K562 (cell line): ENCODE measurements at regions not wholly inside any gene's neighbourhood (a gene's known extent, or its start where the extent isn't known, plus 50 kb on each side); places are given as distances from the start of the nearest gene placed in this dataset.
A peak's percentile ranks its signal among the peaks of the same experiment; 100 is the strongest.

Source experiments
- ASH1L ChIP-seq: fragments of 450-650 bp; IDR thresholded peaks from 2 replicates; pipeline ENCODE4 v1.6.1; 2018; ENCODE audit warnings: borderline replicate concordance, mild to moderate bottlenecking, low read depth; ENCODE audit not compliant: partially characterized antibody
- CREB1 ChIP-seq, 2 experiments: sonication (generic) in 1 of 2; formaldehyde crosslinking in 1 of 2; IDR thresholded peaks; 2 replicates each; pipeline versions ENCODE4 v1.6.1 to v1.8.0; 2012 to 2022; ENCODE audit warnings: inconsistent platforms in 1 of 2, mild to moderate bottlenecking in 1 of 2, missing genetic modification reagents in 1 of 2, moderate library complexity in 1 of 2
- GATAD2B ChIP-seq: fragments of 450-650 bp; IDR thresholded peaks from 2 replicates; pipeline ENCODE4 v1.6.1; 2017; ENCODE audit warnings: mild to moderate bottlenecking, borderline replicate concordance
- HNRNPUL1 ChIP-seq: fragments of 200-400 bp; formaldehyde crosslinking; IDR thresholded peaks from 2 replicates; pipeline ENCODE4 v1.6.1; 2017; ENCODE audit warnings: low read length
- MED1 ChIP-seq: sonication (generic); formaldehyde crosslinking; IDR thresholded peaks from 2 replicates; pipeline ENCODE4 v1.8.1; 2023; ENCODE audit warnings: missing genetic modification reagents, borderline replicate concordance
- NCOA1 ChIP-seq: fragments of 450-650 bp; IDR thresholded peaks from 2 replicates; pipeline ENCODE4 v1.6.1; 2016; ENCODE audit warnings: low read depth
- NELFE ChIP-seq: IDR thresholded peaks from 2 replicates; pipeline ENCODE4 v1.6.1; 2011; ENCODE audit warnings: mild to moderate bottlenecking; ENCODE audit not compliant: insufficient read depth, insufficient read length
- SMAD4 ChIP-seq: fragments of 250-450 bp; sonication (Bioruptor Pico); conservative IDR thresholded peaks from 2 replicates; pipeline ENCODE4 v1.8.0; 2021; ENCODE audit warnings: inconsistent platforms, mild to moderate bottlenecking, moderate library complexity
- SMARCB1 ChIP-seq: IDR thresholded peaks from 2 replicates; pipeline ENCODE4 v1.6.1; 2011; ENCODE audit warnings: improper control_type of control experiment, low read depth; ENCODE audit not compliant: insufficient read length
- SP1 ChIP-seq: sonication (generic); formaldehyde crosslinking; IDR thresholded peaks from 2 replicates; pipeline ENCODE4 v1.8.1; 2022; ENCODE audit warnings: mild to moderate bottlenecking, missing genetic modification reagents
- U2AF1 ChIP-seq: fragments of 200-400 bp; formaldehyde crosslinking; optimal IDR thresholded peaks from 2 replicates; pipeline ENCODE3; 2017; ENCODE audit warnings: mild to moderate bottlenecking, low read depth, low read length, moderate library complexity
- WHSC1 ChIP-seq: IDR thresholded peaks from one replicate; pipeline ENCODE4 v1.6.1; 2012; ENCODE audit warnings: low read length, control low read depth, inconsistent platforms
- XRCC3 ChIP-seq: fragments of 450-650 bp; IDR thresholded peaks from 2 replicates; pipeline ENCODE4 v1.6.1; 2017; ENCODE audit warnings: mild to moderate bottlenecking, moderate library complexity
- ZNF197 ChIP-seq: fragments of 200-800 bp; sonication (Bioruptor generic); IDR thresholded peaks from 2 replicates; pipeline ENCODE4 v1.6.1; 2016; ENCODE audit warnings: low read depth, missing genetic modification characterization, missing compliant biosample characterization
- ZNF212 ChIP-seq: fragments of 450-650 bp; formaldehyde crosslinking; IDR thresholded peaks from 2 replicates; pipeline ENCODE4 v1.4.0; 2020; ENCODE audit warnings: mild to moderate bottlenecking
- ZNF57 ChIP-seq: fragments of 450-650 bp; formaldehyde crosslinking; IDR thresholded peaks from 2 replicates; pipeline ENCODE4 v1.4.0; 2020; ENCODE audit warnings: mild to moderate bottlenecking, moderate library complexity
- ZSCAN32 ChIP-seq: fragments of 450-650 bp; formaldehyde crosslinking; IDR thresholded peaks from 2 replicates; pipeline ENCODE4 v1.4.0; 2020; ENCODE audit warnings: mild to moderate bottlenecking, moderate library complexity
- TF ChIP-seq, protein P1 (sequence below): fragments of 450-650 bp; IDR thresholded peaks from 2 replicates; pipeline ENCODE4 v1.6.1; 2016; ENCODE audit warnings: mild to moderate bottlenecking
- TF ChIP-seq, protein P2 (sequence below): fragments of 150-350 bp; IDR thresholded peaks from 2 replicates; pipeline ENCODE4 v1.6.1; 2014; ENCODE audit warnings: low read depth, mild to moderate bottlenecking, low read length, borderline replicate concordance
- TF ChIP-seq, protein P3 (sequence below), 2 experiments: fragments of 200-800 bp in 1 of 2; sonication (Bioruptor generic) in 1 of 2; sonication (generic) in 1 of 2; formaldehyde crosslinking in 1 of 2; IDR thresholded peaks in 1 of 2; conservative IDR thresholded peaks in 1 of 2; 2 replicates each; pipeline versions ENCODE4 v1.5.0 to v1.6.1; 2016 to 2020; ENCODE audit warnings: missing compliant biosample characterization in 1 of 2, missing genetic modification characterization in 1 of 2, missing genetic modification reagents in 1 of 2

DNA sequence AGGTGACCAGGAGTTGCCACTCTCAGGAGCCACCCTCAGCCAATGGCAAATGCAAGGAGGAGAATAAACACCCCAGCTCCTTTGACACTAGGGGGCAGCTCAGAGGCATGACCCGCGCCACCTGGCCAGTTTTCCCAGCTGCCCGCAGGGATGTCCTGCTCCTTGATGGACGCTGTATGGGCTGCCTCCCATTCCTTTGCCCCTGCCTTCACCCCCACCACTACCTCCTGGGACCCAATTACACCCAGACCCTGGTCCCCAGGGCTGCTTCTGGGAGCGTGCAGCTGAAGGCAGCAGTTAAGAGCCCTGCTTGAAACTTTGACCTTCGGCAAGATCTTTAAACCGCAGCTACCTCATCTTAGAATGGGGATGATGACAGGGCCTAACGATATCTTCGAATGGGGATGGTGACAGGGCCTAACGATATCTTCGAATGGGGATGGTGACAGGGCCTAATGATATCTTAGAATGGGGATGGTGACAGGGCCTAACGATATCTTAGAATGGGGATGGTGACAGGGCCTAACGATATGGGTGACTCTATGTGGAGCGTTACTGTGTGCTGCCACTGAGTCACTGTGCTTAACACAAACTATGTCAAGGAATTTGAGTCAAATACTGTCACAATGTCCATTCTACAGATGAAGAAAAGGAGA, 163.0 kb upstream of the KAZN start (continued):
- no peak for TF ChIP-seq NELFE
- no peak for TF ChIP-seq ZNF57 (CRISPR knock-in tag)
- peak; percentile 70; the same call in 1 of the 2 replicates for TF ChIP-seq CREB1 (IDR thresholded peaks at IDR 0.05)
- TF ChIP-seq CREB1 (CRISPR knock-in tag; IDR thresholded peaks at IDR 0.05), result no peak
- no peak for TF ChIP-seq GATAD2B
- TF ChIP-seq ZSCAN32 (CRISPR knock-in tag), result no peak
- peak; percentile 87 for TF ChIP-seq SMAD4
- TF ChIP-seq, protein P1, sequence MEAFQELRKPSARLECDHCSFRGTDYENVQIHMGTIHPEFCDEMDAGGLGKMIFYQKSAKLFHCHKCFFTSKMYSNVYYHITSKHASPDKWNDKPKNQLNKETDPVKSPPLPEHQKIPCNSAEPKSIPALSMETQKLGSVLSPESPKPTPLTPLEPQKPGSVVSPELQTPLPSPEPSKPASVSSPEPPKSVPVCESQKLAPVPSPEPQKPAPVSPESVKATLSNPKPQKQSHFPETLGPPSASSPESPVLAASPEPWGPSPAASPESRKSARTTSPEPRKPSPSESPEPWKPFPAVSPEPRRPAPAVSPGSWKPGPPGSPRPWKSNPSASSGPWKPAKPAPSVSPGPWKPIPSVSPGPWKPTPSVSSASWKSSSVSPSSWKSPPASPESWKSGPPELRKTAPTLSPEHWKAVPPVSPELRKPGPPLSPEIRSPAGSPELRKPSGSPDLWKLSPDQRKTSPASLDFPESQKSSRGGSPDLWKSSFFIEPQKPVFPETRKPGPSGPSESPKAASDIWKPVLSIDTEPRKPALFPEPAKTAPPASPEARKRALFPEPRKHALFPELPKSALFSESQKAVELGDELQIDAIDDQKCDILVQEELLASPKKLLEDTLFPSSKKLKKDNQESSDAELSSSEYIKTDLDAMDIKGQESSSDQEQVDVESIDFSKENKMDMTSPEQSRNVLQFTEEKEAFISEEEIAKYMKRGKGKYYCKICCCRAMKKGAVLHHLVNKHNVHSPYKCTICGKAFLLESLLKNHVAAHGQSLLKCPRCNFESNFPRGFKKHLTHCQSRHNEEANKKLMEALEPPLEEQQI, result 0 out of 2 replicates have a peak, but pooled peaks have one; percentile 26
- TF ChIP-seq NCOA1, result peak; percentile 70; the same call in 1 of the 2 replicates
- no peak for TF ChIP-seq MED1 (CRISPR knock-in tag)
- TF ChIP-seq, protein P2, sequence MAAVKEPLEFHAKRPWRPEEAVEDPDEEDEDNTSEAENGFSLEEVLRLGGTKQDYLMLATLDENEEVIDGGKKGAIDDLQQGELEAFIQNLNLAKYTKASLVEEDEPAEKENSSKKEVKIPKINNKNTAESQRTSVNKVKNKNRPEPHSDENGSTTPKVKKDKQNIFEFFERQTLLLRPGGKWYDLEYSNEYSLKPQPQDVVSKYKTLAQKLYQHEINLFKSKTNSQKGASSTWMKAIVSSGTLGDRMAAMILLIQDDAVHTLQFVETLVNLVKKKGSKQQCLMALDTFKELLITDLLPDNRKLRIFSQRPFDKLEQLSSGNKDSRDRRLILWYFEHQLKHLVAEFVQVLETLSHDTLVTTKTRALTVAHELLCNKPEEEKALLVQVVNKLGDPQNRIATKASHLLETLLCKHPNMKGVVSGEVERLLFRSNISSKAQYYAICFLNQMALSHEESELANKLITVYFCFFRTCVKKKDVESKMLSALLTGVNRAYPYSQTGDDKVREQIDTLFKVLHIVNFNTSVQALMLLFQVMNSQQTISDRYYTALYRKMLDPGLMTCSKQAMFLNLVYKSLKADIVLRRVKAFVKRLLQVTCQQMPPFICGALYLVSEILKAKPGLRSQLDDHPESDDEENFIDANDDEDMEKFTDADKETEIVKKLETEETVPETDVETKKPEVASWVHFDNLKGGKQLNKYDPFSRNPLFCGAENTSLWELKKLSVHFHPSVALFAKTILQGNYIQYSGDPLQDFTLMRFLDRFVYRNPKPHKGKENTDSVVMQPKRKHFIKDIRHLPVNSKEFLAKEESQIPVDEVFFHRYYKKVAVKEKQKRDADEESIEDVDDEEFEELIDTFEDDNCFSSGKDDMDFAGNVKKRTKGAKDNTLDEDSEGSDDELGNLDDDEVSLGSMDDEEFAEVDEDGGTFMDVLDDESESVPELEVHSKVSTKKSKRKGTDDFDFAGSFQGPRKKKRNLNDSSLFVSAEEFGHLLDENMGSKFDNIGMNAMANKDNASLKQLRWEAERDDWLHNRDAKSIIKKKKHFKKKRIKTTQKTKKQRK, result no peak
- TF ChIP-seq WHSC1, result no peak
- TF ChIP-seq ASH1L, result no peak
- TF ChIP-seq XRCC3, result no peak
- no peak for TF ChIP-seq HNRNPUL1
- TF ChIP-seq SMARCB1, result no peak
- no peak for TF ChIP-seq U2AF1
- no peak for TF ChIP-seq ZNF212 (CRISPR knock-in tag)
- TF ChIP-seq, protein P3, sequence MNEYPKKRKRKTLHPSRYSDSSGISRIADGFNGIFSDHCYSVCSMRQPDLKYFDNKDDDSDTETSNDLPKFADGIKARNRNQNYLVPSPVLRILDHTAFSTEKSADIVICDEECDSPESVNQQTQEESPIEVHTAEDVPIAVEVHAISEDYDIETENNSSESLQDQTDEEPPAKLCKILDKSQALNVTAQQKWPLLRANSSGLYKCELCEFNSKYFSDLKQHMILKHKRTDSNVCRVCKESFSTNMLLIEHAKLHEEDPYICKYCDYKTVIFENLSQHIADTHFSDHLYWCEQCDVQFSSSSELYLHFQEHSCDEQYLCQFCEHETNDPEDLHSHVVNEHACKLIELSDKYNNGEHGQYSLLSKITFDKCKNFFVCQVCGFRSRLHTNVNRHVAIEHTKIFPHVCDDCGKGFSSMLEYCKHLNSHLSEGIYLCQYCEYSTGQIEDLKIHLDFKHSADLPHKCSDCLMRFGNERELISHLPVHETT (CRISPR knock-in tag; conservative IDR thresholded peaks at IDR 0.05 in 1 of 2, IDR thresholded peaks at IDR 0.05 in 1 of 2), result peak in 1 of 2 experiments; percentile 61; a peak in 2 of 4 replicates
- TF ChIP-seq SP1 (CRISPR knock-in tag), result no peak
- no peak for TF ChIP-seq ZNF197
